ENCODE measurements at regions not wholly inside any gene's neighbourhood (a gene's known extent, or its start where the extent isn't known, plus 50 kb on each side); places are given as distances from the start of the nearest gene placed in this dataset.

GRCh38 chr5:164053123-164053522 is 547.7 kb downstream of the MAT2B start:
- no peak for TF ChIP-seq CTCF (optimal IDR thresholded peaks at IDR 0.05 in 1 of 3, IDR thresholded peaks at IDR 0.05 in 1 of 3, conservative IDR thresholded peaks at IDR 0.05 in 1 of 3; ENCODE audit: extremely low read depth in 1 of 3, insufficient read depth in 2 of 3, low read length in 3 of 3)
- no peak for TF ChIP-seq EZH2 (IDR thresholded peaks at IDR 0.05; ENCODE audit: low read length)

Measured in keratinocyte (primary cell).